ENCODE measurements at regions not wholly inside any gene's neighbourhood (a gene's known extent, or its start where the extent isn't known, plus 50 kb on each side); places are given as distances from the start of the nearest gene placed in this dataset.

DNA sequence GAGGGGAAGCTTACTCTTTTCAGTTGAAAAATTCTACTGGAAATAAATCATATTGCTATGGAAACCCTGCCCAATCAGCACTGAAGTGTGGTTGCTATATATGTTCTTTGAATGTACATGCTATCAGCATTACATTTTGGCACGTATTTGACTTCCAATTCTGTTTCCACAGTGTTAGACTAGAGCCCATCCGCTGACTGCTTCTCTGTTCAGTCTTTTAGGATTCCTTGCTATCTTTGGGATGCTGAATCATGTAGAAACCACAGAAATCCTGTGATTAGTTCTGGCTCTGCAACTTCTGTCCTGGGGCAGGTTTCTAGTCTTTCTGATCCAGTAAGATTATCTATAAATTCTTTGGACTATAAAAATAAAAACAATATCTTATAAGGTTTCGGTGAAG is 128.2 kb upstream of the SLC7A14 start:
- no peak for DNase-seq (ENCODE audit: low spot score)
- Histone ChIP-seq H3K27ac (ENCODE audit: low read depth, low read length, poor library complexity, severe bottlenecking) (no peak overlapping the region), H3K4me1 (ENCODE audit: insufficient read depth, low read length, poor library complexity, severe bottlenecking) (no peaks in the 10 kb centered on the region), H3K9me3 (ENCODE audit: low read depth, low read length, poor library complexity, severe bottlenecking) (peaks cover 12% of the 10 kb centered on the region), H3K36me3 (ENCODE audit: insufficient read depth, low read length, poor library complexity, severe bottlenecking) (no peaks in the 10 kb centered on the region), H3K4me3 (ENCODE audit: low read depth, low read length, poor library complexity, severe bottlenecking) (no peak overlapping the region), H3K27me3 (replicated peaks; ENCODE audit: insufficient read depth, low read depth, low read length, poor library complexity) (no peaks in the 10 kb centered on the region)
- ChIA-PET POLR2A (ENCODE audit: low non-redundant PET) (no interaction called here), CTCF (no interaction called here)
- no TSS peak for BruUV-seq (replicated peaks)
- no peak for TF ChIP-seq CTCF (conservative IDR thresholded peaks at IDR 0.05; ENCODE audit: low read depth, low read length)
- no peak for TF ChIP-seq EZH2 (IDR thresholded peaks at IDR 0.05; ENCODE audit: borderline replicate concordance, low read depth, low read length, poor library complexity, severe bottlenecking)
- intact Hi-C loops (cut with micrococcal nuclease; ENCODE audit: unreplicated experiment): no loop called here

GRCh38 chr3:170713653-170714052 is 127.8 kb upstream of the SLC7A14 start:
- ChIA-PET POLR2A (ENCODE audit: low non-redundant PET) (no interaction called here), CTCF (no interaction called here)
- Histone ChIP-seq H3K36me3 (ENCODE audit: insufficient read depth, low read length, poor library complexity, severe bottlenecking) (no peaks in the 10 kb centered on the region), H3K27me3 (replicated peaks; ENCODE audit: insufficient read depth, low read depth, low read length, poor library complexity) (no peaks in the 10 kb centered on the region), H3K9me3 (ENCODE audit: low read depth, low read length, poor library complexity, severe bottlenecking) (peaks cover 9% of the 10 kb centered on the region), H3K4me3 (ENCODE audit: low read depth, low read length, poor library complexity, severe bottlenecking) (no peak overlapping the region), H3K27ac (ENCODE audit: low read depth, low read length, poor library complexity, severe bottlenecking) (no peak overlapping the region), H3K4me1 (ENCODE audit: insufficient read depth, low read length, poor library complexity, severe bottlenecking) (no peaks in the 10 kb centered on the region)
- BruUV-seq (replicated peaks): no TSS peak
- no peak for DNase-seq (ENCODE audit: low spot score)
- no peak for TF ChIP-seq CTCF (conservative IDR thresholded peaks at IDR 0.05; ENCODE audit: low read depth, low read length)
- intact Hi-C loops (cut with micrococcal nuclease; ENCODE audit: unreplicated experiment): no loop called here

GRCh38 chr3:170712798-170713197 is 126.9 kb upstream of the SLC7A14 start:
- no peaks in the 10 kb centered on the region for H3K4me1 ChIP-seq (ENCODE audit: insufficient read depth, low read length, poor library complexity, severe bottlenecking)
- ChIA-PET POLR2A (ENCODE audit: low non-redundant PET) (no interaction called here), CTCF (no interaction called here)
- intact Hi-C loops (cut with micrococcal nuclease; ENCODE audit: unreplicated experiment): no loop called here
- no peaks in the 10 kb centered on the region for H3K36me3 ChIP-seq (ENCODE audit: insufficient read depth, low read length, poor library complexity, severe bottlenecking)
- TF ChIP-seq EZH2 (IDR thresholded peaks at IDR 0.05; ENCODE audit: borderline replicate concordance, low read depth, low read length, poor library complexity, severe bottlenecking) (no peak), CTCF (conservative IDR thresholded peaks at IDR 0.05; ENCODE audit: low read depth, low read length) (no peak)
- H3K27me3 ChIP-seq (replicated peaks; ENCODE audit: insufficient read depth, low read depth, low read length, poor library complexity): no peaks in the 10 kb centered on the region
- no TSS peak for BruUV-seq (replicated peaks)
- no peak for DNase-seq (ENCODE audit: low spot score)
- no peak overlapping the region for H3K27ac ChIP-seq (ENCODE audit: low read depth, low read length, poor library complexity, severe bottlenecking)
- no peak overlapping the region for H3K4me3 ChIP-seq (ENCODE audit: low read depth, low read length, poor library complexity, severe bottlenecking)
- H3K9me3 ChIP-seq (ENCODE audit: low read depth, low read length, poor library complexity, severe bottlenecking): peaks cover 8% of the 10 kb centered on the region

Measured in A673 (cell line).